ENCODE measurements at regions not wholly inside any gene's neighbourhood (a gene's known extent, or its start where the extent isn't known, plus 50 kb on each side); places are given as distances from the start of the nearest gene placed in this dataset.

DNA sequence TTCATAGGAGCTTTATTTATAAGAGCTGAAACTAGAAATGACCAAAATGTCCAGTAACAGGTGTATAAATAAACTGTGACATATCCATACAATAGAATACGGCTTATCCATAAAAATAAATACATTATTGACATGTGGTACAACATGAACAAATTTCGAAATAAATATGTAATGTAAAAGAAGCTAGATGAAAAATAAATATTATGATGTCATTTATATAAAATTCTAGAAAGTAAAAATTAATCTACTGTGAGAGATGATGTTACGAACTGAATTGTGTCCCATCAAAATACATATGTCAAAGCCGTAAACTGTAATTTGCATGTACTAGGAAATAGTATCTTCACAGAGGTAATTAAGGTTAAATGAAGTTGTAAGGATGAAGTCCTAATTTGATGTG, 1104.9 kb downstream of the NSUN3 start:
- no peak overlapping the region for H3K9ac ChIP-seq (ENCODE audit: low read depth in 2 of 2, low read length in 2 of 2)
- DNase-seq: no peak
- H3K27me3 ChIP-seq: no peaks in the 10 kb centered on the region
- intact Hi-C loops (cut with DNase I): no loop called here
- no peak overlapping the region for H3K4me3 ChIP-seq
- H3K4me1 ChIP-seq: no peaks in the 10 kb centered on the region
- no peak overlapping the region for H3K27ac ChIP-seq
- no peaks in the 10 kb centered on the region for H3K36me3 ChIP-seq
- no peaks in the 10 kb centered on the region for H3K9me3 ChIP-seq
- TF ChIP-seq, protein P1, sequence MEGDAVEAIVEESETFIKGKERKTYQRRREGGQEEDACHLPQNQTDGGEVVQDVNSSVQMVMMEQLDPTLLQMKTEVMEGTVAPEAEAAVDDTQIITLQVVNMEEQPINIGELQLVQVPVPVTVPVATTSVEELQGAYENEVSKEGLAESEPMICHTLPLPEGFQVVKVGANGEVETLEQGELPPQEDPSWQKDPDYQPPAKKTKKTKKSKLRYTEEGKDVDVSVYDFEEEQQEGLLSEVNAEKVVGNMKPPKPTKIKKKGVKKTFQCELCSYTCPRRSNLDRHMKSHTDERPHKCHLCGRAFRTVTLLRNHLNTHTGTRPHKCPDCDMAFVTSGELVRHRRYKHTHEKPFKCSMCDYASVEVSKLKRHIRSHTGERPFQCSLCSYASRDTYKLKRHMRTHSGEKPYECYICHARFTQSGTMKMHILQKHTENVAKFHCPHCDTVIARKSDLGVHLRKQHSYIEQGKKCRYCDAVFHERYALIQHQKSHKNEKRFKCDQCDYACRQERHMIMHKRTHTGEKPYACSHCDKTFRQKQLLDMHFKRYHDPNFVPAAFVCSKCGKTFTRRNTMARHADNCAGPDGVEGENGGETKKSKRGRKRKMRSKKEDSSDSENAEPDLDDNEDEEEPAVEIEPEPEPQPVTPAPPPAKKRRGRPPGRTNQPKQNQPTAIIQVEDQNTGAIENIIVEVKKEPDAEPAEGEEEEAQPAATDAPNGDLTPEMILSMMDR (IDR thresholded peaks at IDR 0.05): no peak

DNA sequence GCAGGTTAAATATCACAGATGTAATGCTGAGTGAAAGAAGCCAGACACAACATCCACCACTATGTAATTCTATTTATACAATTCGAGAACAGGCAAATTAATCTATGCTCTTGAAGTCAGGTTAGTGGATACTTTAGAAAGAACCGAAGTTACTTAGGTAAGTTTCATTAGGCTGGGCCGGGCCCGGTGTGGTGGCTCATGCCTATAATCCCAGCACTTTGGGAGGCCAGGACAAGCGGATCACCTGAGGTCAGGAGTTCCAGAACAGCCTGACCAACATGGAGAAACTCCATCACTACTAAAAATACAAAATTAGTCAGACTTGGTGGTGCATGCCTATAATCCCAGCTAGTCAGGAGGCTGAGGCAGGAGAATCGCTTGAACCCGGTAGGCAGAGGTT, 1105.7 kb downstream of the NSUN3 start:
- intact Hi-C loops (cut with DNase I): no loop called here
- H3K27me3 ChIP-seq: no peaks in the 10 kb centered on the region
- H3K36me3 ChIP-seq: no peaks in the 10 kb centered on the region
- TF ChIP-seq, protein P1 (IDR thresholded peaks at IDR 0.05): no peak
- no peak overlapping the region for H3K27ac ChIP-seq
- no peaks in the 10 kb centered on the region for H3K9me3 ChIP-seq
- no peak overlapping the region for H3K4me3 ChIP-seq
- no peaks in the 10 kb centered on the region for H3K4me1 ChIP-seq
- no peak for DNase-seq
- H3K9ac ChIP-seq (ENCODE audit: low read depth in 2 of 2, low read length in 2 of 2): no peak overlapping the region

DNA sequence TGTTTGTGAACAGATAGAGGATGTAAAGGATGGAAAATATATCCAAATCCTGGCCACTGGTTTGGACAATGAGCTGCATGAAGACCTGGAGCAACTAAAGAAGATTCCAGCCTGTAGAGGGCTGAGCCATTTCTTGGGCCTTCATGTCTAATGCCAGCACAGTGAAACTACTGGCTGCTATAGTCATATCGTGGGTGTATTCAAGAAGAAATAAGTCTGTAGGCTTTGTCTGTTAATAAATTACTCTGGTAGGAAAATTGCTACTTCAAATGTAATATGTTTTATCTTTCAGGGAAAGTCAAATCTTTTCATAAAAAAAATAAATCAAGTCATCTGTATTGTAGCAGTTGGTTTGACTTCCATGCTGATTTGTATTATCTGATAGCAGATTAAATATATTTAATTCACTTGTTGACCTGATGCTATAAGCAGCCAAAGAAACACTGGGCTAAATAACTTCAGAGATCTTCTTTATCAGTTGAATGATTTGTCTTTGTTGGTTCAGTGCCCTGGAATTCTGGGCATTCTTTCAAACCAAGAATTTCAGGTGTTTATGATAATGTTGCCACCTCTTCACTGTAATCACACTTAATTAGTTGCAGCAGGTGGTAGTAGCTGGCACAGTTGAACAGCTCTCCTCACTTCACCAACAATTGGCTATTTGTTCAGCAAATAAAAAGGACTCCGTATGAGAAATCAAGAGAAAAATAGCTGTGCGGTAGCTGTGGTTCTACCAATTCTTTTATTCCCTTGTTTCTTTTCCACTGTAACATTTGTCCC, 1109.5 kb downstream of the NSUN3 start:
- Histone ChIP-seq H3K9ac (ENCODE audit: low read depth in 2 of 2, low read length in 2 of 2) (no peak overlapping the region), H3K27me3 (no peaks in the 10 kb centered on the region), H3K9me3 (no peaks in the 10 kb centered on the region), H3K4me1 (no peaks in the 10 kb centered on the region), H3K27ac (no peak overlapping the region), H3K4me3 (no peak overlapping the region), H3K36me3 (no peaks in the 10 kb centered on the region)
- no peak for DNase-seq
- intact Hi-C loops (cut with DNase I): no loop called here
- TF ChIP-seq, protein P1 (IDR thresholded peaks at IDR 0.05): no peak

DNA sequence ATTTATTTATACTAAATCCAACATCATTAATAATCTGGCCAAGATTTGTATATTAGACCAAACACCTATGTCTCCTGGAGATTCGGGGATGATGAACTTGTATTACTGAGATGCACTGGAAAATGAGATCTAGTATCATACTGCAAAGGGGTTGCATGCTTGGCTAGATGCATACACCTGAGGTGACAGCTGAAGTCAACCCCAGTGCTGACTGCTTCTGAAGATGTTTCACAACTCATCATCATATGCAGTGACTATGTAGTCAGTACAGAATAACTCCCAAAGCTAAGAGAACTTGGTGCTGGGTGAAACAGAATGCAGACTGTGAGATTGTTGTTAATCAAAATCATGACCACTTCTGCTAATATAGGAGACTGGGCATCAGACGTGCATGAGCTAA, 1114.2 kb downstream of the NSUN3 start:
- no peak overlapping the region for H3K9ac ChIP-seq (ENCODE audit: low read depth in 2 of 2, low read length in 2 of 2)
- H3K27me3 ChIP-seq: no peaks in the 10 kb centered on the region
- no peaks in the 10 kb centered on the region for H3K9me3 ChIP-seq
- H3K36me3 ChIP-seq: no peaks in the 10 kb centered on the region
- no peak overlapping the region for H3K4me3 ChIP-seq
- no peak for DNase-seq
- TF ChIP-seq, protein P1 (IDR thresholded peaks at IDR 0.05): no peak
- H3K4me1 ChIP-seq: no peaks in the 10 kb centered on the region
- intact Hi-C loops (cut with DNase I): no loop called here
- H3K27ac ChIP-seq: no peak overlapping the region

DNA sequence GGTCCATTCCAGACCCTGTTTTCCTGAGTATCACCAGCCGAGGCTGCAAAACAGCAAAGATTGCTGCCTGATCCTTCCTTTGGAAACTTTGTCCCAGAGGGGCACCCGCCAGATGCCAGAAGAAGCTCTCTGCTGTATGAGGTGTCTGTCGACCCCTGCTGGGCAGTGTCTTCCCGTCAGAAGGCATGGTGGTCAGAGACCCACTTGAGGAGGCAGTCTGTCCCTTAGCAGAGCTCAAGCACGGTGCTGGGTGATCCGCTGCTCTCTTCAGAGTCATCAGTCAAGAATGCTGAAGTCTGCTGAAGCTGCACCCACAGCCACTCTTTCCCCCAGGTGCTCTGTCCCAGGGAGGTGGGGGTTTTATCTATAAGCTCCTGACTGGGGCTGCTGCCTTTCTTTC, 1121.2 kb downstream of the NSUN3 start:
- DNase-seq: no peak
- TF ChIP-seq, protein P1 (IDR thresholded peaks at IDR 0.05): no peak
- no peaks in the 10 kb centered on the region for H3K36me3 ChIP-seq
- no peak overlapping the region for H3K9ac ChIP-seq (ENCODE audit: low read depth in 2 of 2, low read length in 2 of 2)
- H3K9me3 ChIP-seq: no peaks in the 10 kb centered on the region
- no peak overlapping the region for H3K4me3 ChIP-seq
- no peaks in the 10 kb centered on the region for H3K27me3 ChIP-seq
- no peaks in the 10 kb centered on the region for H3K4me1 ChIP-seq
- no peak overlapping the region for H3K27ac ChIP-seq
- intact Hi-C loops (cut with DNase I): no loop called here
